ENCODE measurements at regions not wholly inside any gene's neighbourhood (a gene's known extent, or its start where the extent isn't known, plus 50 kb on each side); places are given as distances from the start of the nearest gene placed in this dataset.

GRCh38 chr1:5267603-5268235, 613.3 kb downstream of the AJAP1 start:
- ChIA-PET CTCF (no interaction called here), POLR2A (no interaction called here)
- no peak for TF ChIP-seq CTBP1 (IDR thresholded peaks at IDR 0.05; ENCODE audit: borderline replicate concordance)
- no peak for TF ChIP-seq HDGF (IDR thresholded peaks at IDR 0.05; ENCODE audit: borderline replicate concordance)
- TF ChIP-seq SUZ12 (IDR thresholded peaks at IDR 0.05), result no peak
- TF ChIP-seq SP1 (IDR thresholded peaks at IDR 0.05), result no peak
- TF ChIP-seq FOXM1 (IDR thresholded peaks at IDR 0.05; ENCODE audit: borderline replicate concordance), result no peak
- TF ChIP-seq ZNF384 (IDR thresholded peaks at IDR 0.05), result no peak
- no peak for TF ChIP-seq L3MBTL2 (conservative IDR thresholded peaks at IDR 0.05)
- TF ChIP-seq ELF4 (IDR thresholded peaks at IDR 0.05), result no peak
- no peak for TF ChIP-seq TARDBP (IDR thresholded peaks at IDR 0.05)
- TF ChIP-seq PKNOX1 (IDR thresholded peaks at IDR 0.05), result no peak
- no peak for TF ChIP-seq BHLHE40 (IDR thresholded peaks at IDR 0.05; ENCODE audit: borderline replicate concordance)
- no peak for TF ChIP-seq LEF1 (IDR thresholded peaks at IDR 0.05; ENCODE audit: borderline replicate concordance)
- TF ChIP-seq NFRKB (IDR thresholded peaks at IDR 0.05), result no peak
- no peak for TF ChIP-seq FOXA1 (IDR thresholded peaks at IDR 0.05)
- TF ChIP-seq FOXK2 (IDR thresholded peaks at IDR 0.05), result no peak
- TF ChIP-seq ARNT (IDR thresholded peaks at IDR 0.05), result no peak
- DNase-seq (ENCODE audit: extremely low spot score), result no peak

DNA sequence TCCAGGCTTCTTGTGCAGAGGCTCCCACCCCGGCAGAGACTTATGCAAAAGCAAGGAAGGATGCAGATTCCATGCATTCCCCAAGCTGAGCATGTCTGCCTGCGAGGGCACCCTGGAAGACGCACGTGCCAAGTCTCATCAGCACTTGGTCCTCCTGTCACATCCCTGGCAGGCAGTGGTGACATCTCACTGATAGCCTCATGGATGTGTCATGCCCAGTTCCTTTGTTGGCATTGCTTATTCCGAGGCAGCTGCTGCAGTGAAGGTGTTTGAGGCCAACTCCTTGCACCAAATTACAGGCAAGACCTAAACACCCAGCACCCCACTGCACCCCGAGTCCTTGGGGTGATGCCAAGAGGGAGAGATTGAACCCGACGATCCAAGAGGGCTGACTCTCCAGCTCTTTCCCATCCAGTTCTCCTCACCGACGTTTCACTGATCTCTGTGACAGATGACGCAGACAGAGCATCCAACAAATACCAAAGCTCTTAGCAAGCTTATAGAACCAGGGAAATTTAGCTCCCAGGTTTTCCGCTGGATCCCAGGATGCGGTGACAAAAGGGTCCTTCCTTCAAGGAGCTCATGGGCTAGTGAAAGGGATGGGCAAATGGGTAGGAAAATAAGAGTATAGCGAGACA, 611.1 kb downstream of the AJAP1 start:
- DNase-seq (ENCODE audit: extremely low spot score), result no peak
- ChIA-PET POLR2A (no interaction called here), CTCF (no interaction called here)
- TF ChIP-seq ARNT (IDR thresholded peaks at IDR 0.05) (no peak), LEF1 (IDR thresholded peaks at IDR 0.05; ENCODE audit: borderline replicate concordance) (no peak), SUZ12 (IDR thresholded peaks at IDR 0.05) (no peak), FOXK2 (IDR thresholded peaks at IDR 0.05) (no peak), TARDBP (IDR thresholded peaks at IDR 0.05) (no peak), NFRKB (IDR thresholded peaks at IDR 0.05) (no peak)

DNA sequence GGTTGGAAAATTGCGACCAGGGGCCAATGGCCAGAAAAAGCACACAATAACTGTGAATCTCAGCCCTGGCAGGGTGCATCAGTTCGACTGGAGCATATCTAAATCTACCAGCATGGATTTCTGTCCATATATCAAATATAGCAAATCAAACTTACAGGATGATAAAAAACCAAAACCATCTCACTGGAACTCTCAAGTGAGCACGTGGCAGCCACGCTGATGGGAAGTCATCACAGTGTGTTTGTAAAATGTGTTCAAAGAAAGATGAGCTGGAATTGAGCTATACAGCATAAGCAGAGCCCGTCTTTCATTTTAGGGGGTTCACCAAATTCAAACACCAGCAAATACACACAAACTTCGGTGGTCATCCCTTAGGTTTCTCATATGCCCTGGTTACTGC, 610.1 kb downstream of the AJAP1 start:
- CTCF ChIA-PET, result no interaction called here
- no peak for DNase-seq (ENCODE audit: extremely low spot score)
- POLR2A ChIA-PET, result no interaction called here
- TF ChIP-seq NFRKB (IDR thresholded peaks at IDR 0.05), result no peak
- no peak for TF ChIP-seq FOXK2 (IDR thresholded peaks at IDR 0.05)
- no peak for TF ChIP-seq CTBP1 (IDR thresholded peaks at IDR 0.05; ENCODE audit: borderline replicate concordance)
- TF ChIP-seq ZNF384 (IDR thresholded peaks at IDR 0.05), result no peak
- TF ChIP-seq SUZ12 (IDR thresholded peaks at IDR 0.05), result no peak
- TF ChIP-seq BHLHE40 (IDR thresholded peaks at IDR 0.05; ENCODE audit: borderline replicate concordance), result no peak
- TF ChIP-seq ARNT (IDR thresholded peaks at IDR 0.05), result no peak
- TF ChIP-seq ELF4 (IDR thresholded peaks at IDR 0.05), result no peak
- TF ChIP-seq SP1 (IDR thresholded peaks at IDR 0.05), result no peak

DNA sequence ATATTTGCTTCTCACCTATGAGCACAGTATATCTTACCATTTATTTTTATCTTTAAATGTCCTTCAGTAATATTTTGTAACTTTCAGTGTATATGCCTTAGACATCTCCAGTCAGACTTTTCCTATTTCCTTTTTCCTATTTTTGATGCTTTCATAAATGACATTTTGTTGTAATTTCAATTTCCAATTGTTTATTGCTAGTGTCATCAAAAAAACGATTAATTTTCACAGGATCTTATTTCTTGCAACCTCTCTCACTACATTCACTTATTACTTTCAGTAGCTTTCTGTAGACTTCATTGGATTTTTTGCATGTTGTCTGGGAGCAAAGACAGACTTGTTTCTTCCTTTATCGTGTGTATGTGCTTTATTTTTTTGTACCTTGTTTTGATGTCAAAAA, 602.4 kb downstream of the AJAP1 start:
- no peak for DNase-seq (ENCODE audit: extremely low spot score)
- TF ChIP-seq LEF1 (IDR thresholded peaks at IDR 0.05; ENCODE audit: borderline replicate concordance), result no peak
- no peak for TF ChIP-seq PKNOX1 (IDR thresholded peaks at IDR 0.05)
- TF ChIP-seq TARDBP (IDR thresholded peaks at IDR 0.05), result no peak
- TF ChIP-seq SP1 (IDR thresholded peaks at IDR 0.05), result no peak
- no peak for TF ChIP-seq FOXA1 (IDR thresholded peaks at IDR 0.05)
- TF ChIP-seq BHLHE40 (IDR thresholded peaks at IDR 0.05; ENCODE audit: borderline replicate concordance), result no peak
- TF ChIP-seq SUZ12 (IDR thresholded peaks at IDR 0.05), result no peak
- no peak for TF ChIP-seq ZNF384 (IDR thresholded peaks at IDR 0.05)
- no peak for TF ChIP-seq ARNT (IDR thresholded peaks at IDR 0.05)
- no peak for TF ChIP-seq FOXM1 (IDR thresholded peaks at IDR 0.05; ENCODE audit: borderline replicate concordance)
- TF ChIP-seq ELF4 (IDR thresholded peaks at IDR 0.05), result no peak
- TF ChIP-seq HDGF (IDR thresholded peaks at IDR 0.05; ENCODE audit: borderline replicate concordance), result no peak
- TF ChIP-seq NFRKB (IDR thresholded peaks at IDR 0.05), result no peak
- no peak for TF ChIP-seq CTBP1 (IDR thresholded peaks at IDR 0.05; ENCODE audit: borderline replicate concordance)
- ChIA-PET POLR2A (no interaction called here), CTCF (no interaction called here)

GRCh38 chr1:5254975-5255374, 600.6 kb downstream of the AJAP1 start:
- DNase-seq (ENCODE audit: extremely low spot score), result no peak
- ChIA-PET POLR2A (no interaction called here), CTCF (no interaction called here)
- no peak for TF ChIP-seq FOXM1 (IDR thresholded peaks at IDR 0.05; ENCODE audit: borderline replicate concordance)
- TF ChIP-seq ZNF384 (IDR thresholded peaks at IDR 0.05), result no peak
- no peak for TF ChIP-seq BHLHE40 (IDR thresholded peaks at IDR 0.05; ENCODE audit: borderline replicate concordance)
- no peak for TF ChIP-seq FOXA1 (IDR thresholded peaks at IDR 0.05)
- no peak for TF ChIP-seq HDGF (IDR thresholded peaks at IDR 0.05; ENCODE audit: borderline replicate concordance)
- TF ChIP-seq L3MBTL2 (conservative IDR thresholded peaks at IDR 0.05), result no peak
- TF ChIP-seq TARDBP (IDR thresholded peaks at IDR 0.05), result no peak
- no peak for TF ChIP-seq NFRKB (IDR thresholded peaks at IDR 0.05)
- TF ChIP-seq PKNOX1 (IDR thresholded peaks at IDR 0.05), result no peak
- TF ChIP-seq SP1 (IDR thresholded peaks at IDR 0.05), result no peak
- TF ChIP-seq ARNT (IDR thresholded peaks at IDR 0.05), result no peak
- no peak for TF ChIP-seq FOXK2 (IDR thresholded peaks at IDR 0.05)
- no peak for TF ChIP-seq ELF4 (IDR thresholded peaks at IDR 0.05)
- TF ChIP-seq SUZ12 (IDR thresholded peaks at IDR 0.05), result no peak
- no peak for TF ChIP-seq LEF1 (IDR thresholded peaks at IDR 0.05; ENCODE audit: borderline replicate concordance)
- no peak for TF ChIP-seq CTBP1 (IDR thresholded peaks at IDR 0.05; ENCODE audit: borderline replicate concordance)

Measured in HEK293T (cell line).